Neural cell (in vitro differentiated cells): ENCODE measurements at regions not wholly inside any gene's neighbourhood (a gene's known extent, or its start where the extent isn't known, plus 50 kb on each side); places are given as distances from the start of the nearest gene placed in this dataset.

Experiments
- H2AFZ ChIP-seq: fragments of 200-600, 300-800 bp; sonication (generic), shearing (Covaris generic); 2 replicates; pipeline ENCODE4 v1.6.0; 2014; ENCODE audit warnings: low read depth, mild to moderate bottlenecking, antibody characterized with exemption, low read length, moderate library complexity
- H3F3A ChIP-seq: fragments of 200-600 bp; shearing (Covaris generic); 2 replicates; pipeline ENCODE4 v1.6.1; 2016; ENCODE audit warnings: mild to moderate bottlenecking, moderate library complexity, mixed read lengths, antibody characterized with exemption, low read length; ENCODE audit not compliant: insufficient read depth, poor library complexity, severe bottlenecking
- H3K27ac ChIP-seq: fragments of 200-600, 300-800 bp; sonication (generic), shearing (Covaris generic); 2 replicates; pipeline ENCODE4 v1.5.1; 2014; ENCODE audit warnings: mild to moderate bottlenecking, low read length, moderate library complexity
- H3K27me3 ChIP-seq: fragments of 300-800, 200-600 bp; sonication (generic), shearing (Covaris generic); 2 replicates; pipeline ENCODE4 v1.6.0; 2014; ENCODE audit warnings: mild to moderate bottlenecking, low read depth, low read length, moderate library complexity; ENCODE audit not compliant: insufficient read depth
- H3K36me3 ChIP-seq: fragments of 300-800, 200-600 bp; sonication (generic), shearing (Covaris generic); 2 replicates; pipeline ENCODE4 v1.5.1; 2014; ENCODE audit warnings: mild to moderate bottlenecking, antibody characterized with exemption, low read length, moderate library complexity; ENCODE audit not compliant: insufficient read depth
- H3K4me2 ChIP-seq: fragments of 300-800, 200-600 bp; sonication (generic), shearing (Covaris generic); 2 replicates; pipeline ENCODE4 v1.6.0; 2014; ENCODE audit warnings: mild to moderate bottlenecking, low read length
- H3K4me3 ChIP-seq: fragments of 300-800, 200-600 bp; sonication (generic), shearing (Covaris generic); 2 replicates; pipeline ENCODE4 v1.5.1; 2014; ENCODE audit warnings: mild to moderate bottlenecking, low read length, moderate library complexity
- H3K79me2 ChIP-seq: fragments of 200-600 bp; shearing (Covaris generic); replicated peaks from 2 replicates; pipeline ENCODE4 v1.6.0; 2014; ENCODE audit warnings: mild to moderate bottlenecking, low read length, moderate library complexity; ENCODE audit not compliant: insufficient read depth
- H3K9ac ChIP-seq: fragments of 300-800, 200-600 bp; sonication (generic), shearing (Covaris generic); 2 replicates; pipeline ENCODE4 v1.6.1; 2016; ENCODE audit warnings: mild to moderate bottlenecking, low read length, mixed read lengths
- H3K9me2 ChIP-seq: fragments of 200-600 bp; shearing (Covaris generic); 2 replicates; pipeline ENCODE4 v1.6.1; 2016; ENCODE audit warnings: mild to moderate bottlenecking, low read length, mixed read lengths; ENCODE audit not compliant: insufficient read depth
- H3K9me3 ChIP-seq: fragments of 200-600, 300-800 bp; sonication (generic), shearing (Covaris generic); 2 replicates; pipeline ENCODE4 v1.6.1; 2016; ENCODE audit warnings: mild to moderate bottlenecking, mixed run types, low read length, moderate library complexity, mixed read lengths
- H4K20me1 ChIP-seq: fragments of 200-600 bp; shearing (Covaris generic); 2 replicates; pipeline ENCODE4 v1.6.1; 2016; ENCODE audit warnings: mild to moderate bottlenecking, mixed run types; ENCODE audit not compliant: insufficient read depth
- EP300 ChIP-seq: fragments of 450-650 bp; conservative IDR thresholded peaks from 2 replicates; pipeline ENCODE4 v1.6.1; 2014; ENCODE audit warnings: antibody characterized with exemption, mild to moderate bottlenecking, moderate library complexity; ENCODE audit not compliant: poor library complexity, severe bottlenecking
- EZH2 ChIP-seq: fragments of 200-600, 300-800 bp; shearing (Covaris generic), sonication (generic); IDR thresholded peaks from 2 replicates; pipeline ENCODE4 v1.6.1; 2014; ENCODE audit warnings: antibody characterized with exemption, low read length, borderline replicate concordance, mild to moderate bottlenecking; ENCODE audit not compliant: insufficient read depth, poor library complexity, severe bottlenecking
- MXI1 ChIP-seq: fragments of 450-650 bp; conservative IDR thresholded peaks from 2 replicates; pipeline ENCODE4 v1.6.1; 2014; ENCODE audit warnings: antibody characterized with exemption, mild to moderate bottlenecking; ENCODE audit not compliant: poor library complexity, severe bottlenecking
- POLR2AphosphoS5 ChIP-seq: IDR thresholded peaks from 2 replicates; pipeline ENCODE4 v1.6.1; 2012
- RAD21 ChIP-seq: fragments of 450-650 bp; conservative IDR thresholded peaks from 2 replicates; pipeline ENCODE4 v1.6.1; 2014; ENCODE audit warnings: antibody characterized with exemption, mild to moderate bottlenecking, moderate library complexity
- SMC3 ChIP-seq: fragments of 450-650 bp; conservative IDR thresholded peaks from 2 replicates; pipeline ENCODE4 v1.6.1; 2014; ENCODE audit warnings: antibody characterized with exemption, mild to moderate bottlenecking, moderate library complexity; ENCODE audit not compliant: poor library complexity
- TAF1 ChIP-seq: IDR thresholded peaks from 2 replicates; pipeline ENCODE4 v1.6.1; 2012; ENCODE audit warnings: low read depth
- TF ChIP-seq, protein P1 (sequence below): IDR thresholded peaks from 2 replicates; pipeline ENCODE4 v1.6.1; 2012; ENCODE audit warnings: borderline replicate concordance
- TF ChIP-seq, protein P2 (sequence below): fragments of 450-650 bp; IDR thresholded peaks from 2 replicates; pipeline ENCODE4 v1.5.1; 2014; ENCODE audit warnings: antibody characterized with exemption, mild to moderate bottlenecking, moderate library complexity; ENCODE audit not compliant: poor library complexity, severe bottlenecking

DNA sequence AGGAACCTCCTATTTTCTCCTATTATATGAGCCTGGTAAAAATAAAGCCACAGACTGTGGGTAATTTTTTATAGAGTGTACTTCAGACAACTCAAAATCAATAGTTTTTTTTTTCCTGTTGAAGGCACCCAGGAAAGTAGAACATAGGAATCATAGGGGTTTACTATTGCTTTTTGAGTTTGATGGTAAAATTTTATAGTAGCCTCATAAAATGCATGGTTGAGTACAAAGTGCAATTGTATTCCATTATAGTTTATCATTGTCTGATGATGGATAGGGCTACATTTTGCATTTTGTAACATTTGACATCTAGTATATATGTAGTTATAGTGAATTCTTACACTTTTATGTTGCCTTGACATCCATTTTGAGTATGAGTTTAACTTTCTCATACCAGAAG, 455.0 kb downstream of the STIM2 start (continued):
- TF ChIP-seq, protein P1, sequence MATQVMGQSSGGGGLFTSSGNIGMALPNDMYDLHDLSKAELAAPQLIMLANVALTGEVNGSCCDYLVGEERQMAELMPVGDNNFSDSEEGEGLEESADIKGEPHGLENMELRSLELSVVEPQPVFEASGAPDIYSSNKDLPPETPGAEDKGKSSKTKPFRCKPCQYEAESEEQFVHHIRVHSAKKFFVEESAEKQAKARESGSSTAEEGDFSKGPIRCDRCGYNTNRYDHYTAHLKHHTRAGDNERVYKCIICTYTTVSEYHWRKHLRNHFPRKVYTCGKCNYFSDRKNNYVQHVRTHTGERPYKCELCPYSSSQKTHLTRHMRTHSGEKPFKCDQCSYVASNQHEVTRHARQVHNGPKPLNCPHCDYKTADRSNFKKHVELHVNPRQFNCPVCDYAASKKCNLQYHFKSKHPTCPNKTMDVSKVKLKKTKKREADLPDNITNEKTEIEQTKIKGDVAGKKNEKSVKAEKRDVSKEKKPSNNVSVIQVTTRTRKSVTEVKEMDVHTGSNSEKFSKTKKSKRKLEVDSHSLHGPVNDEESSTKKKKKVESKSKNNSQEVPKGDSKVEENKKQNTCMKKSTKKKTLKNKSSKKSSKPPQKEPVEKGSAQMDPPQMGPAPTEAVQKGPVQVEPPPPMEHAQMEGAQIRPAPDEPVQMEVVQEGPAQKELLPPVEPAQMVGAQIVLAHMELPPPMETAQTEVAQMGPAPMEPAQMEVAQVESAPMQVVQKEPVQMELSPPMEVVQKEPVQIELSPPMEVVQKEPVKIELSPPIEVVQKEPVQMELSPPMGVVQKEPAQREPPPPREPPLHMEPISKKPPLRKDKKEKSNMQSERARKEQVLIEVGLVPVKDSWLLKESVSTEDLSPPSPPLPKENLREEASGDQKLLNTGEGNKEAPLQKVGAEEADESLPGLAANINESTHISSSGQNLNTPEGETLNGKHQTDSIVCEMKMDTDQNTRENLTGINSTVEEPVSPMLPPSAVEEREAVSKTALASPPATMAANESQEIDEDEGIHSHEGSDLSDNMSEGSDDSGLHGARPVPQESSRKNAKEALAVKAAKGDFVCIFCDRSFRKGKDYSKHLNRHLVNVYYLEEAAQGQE, result no peak
- TF ChIP-seq MXI1 (no peak), POLR2AphosphoS5 (no peak)

- Histone ChIP-seq H3K36me3 (no peaks in the 10 kb centered on the region), H3K27me3 (no peaks in the 10 kb centered on the region), H4K20me1 (no peaks in the 10 kb centered on the region), H3K9me3 (no peaks in the 10 kb centered on the region), H3K4me2 (no peak overlapping the region), H3K9ac (no peak overlapping the region), H3K27ac (no peak overlapping the region), H3F3A (no peaks in the 10 kb centered on the region), H3K4me3 (no peak overlapping the region), H3K9me2 (no peaks in the 10 kb centered on the region), H3K79me2 (no peaks in the 10 kb centered on the region), H2AFZ (no peak overlapping the region)
- no peak for TF ChIP-seq TAF1
- no peak for TF ChIP-seq RAD21
- no peak for TF ChIP-seq POLR2AphosphoS5
- TF ChIP-seq EZH2, result no peak
- TF ChIP-seq, protein P2, sequence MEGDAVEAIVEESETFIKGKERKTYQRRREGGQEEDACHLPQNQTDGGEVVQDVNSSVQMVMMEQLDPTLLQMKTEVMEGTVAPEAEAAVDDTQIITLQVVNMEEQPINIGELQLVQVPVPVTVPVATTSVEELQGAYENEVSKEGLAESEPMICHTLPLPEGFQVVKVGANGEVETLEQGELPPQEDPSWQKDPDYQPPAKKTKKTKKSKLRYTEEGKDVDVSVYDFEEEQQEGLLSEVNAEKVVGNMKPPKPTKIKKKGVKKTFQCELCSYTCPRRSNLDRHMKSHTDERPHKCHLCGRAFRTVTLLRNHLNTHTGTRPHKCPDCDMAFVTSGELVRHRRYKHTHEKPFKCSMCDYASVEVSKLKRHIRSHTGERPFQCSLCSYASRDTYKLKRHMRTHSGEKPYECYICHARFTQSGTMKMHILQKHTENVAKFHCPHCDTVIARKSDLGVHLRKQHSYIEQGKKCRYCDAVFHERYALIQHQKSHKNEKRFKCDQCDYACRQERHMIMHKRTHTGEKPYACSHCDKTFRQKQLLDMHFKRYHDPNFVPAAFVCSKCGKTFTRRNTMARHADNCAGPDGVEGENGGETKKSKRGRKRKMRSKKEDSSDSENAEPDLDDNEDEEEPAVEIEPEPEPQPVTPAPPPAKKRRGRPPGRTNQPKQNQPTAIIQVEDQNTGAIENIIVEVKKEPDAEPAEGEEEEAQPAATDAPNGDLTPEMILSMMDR, result no peak
Observed at GRCh38 chr4:27316176-27316575, 455.5 kb downstream of the STIM2 start.

GRCh38 chr4:27318740-27319139, 458.1 kb downstream of the STIM2 start:
- no peak overlapping the region for H3K4me3 ChIP-seq
- H3K79me2 ChIP-seq, result no peaks in the 10 kb centered on the region
- no peak overlapping the region for H2AFZ ChIP-seq
- H3K4me2 ChIP-seq, result no peak overlapping the region
- no peaks in the 10 kb centered on the region for H3K9me2 ChIP-seq
- H3K9me3 ChIP-seq, result no peaks in the 10 kb centered on the region
- TF ChIP-seq, protein P1, result no peak
- no peak for TF ChIP-seq EZH2
- no peak for TF ChIP-seq TAF1
- TF ChIP-seq EP300, result no peak
- TF ChIP-seq MXI1, result no peak
- TF ChIP-seq RAD21, result peak; percentile 50
- TF ChIP-seq, protein P2, result peak; percentile 42
- no peak for TF ChIP-seq POLR2AphosphoS5
- peak; percentile 60 for TF ChIP-seq SMC3
- H3F3A ChIP-seq, result no peaks in the 10 kb centered on the region
- no peak overlapping the region for H3K9ac ChIP-seq
- no peaks in the 10 kb centered on the region for H4K20me1 ChIP-seq
- H3K27me3 ChIP-seq, result no peaks in the 10 kb centered on the region
- H3K27ac ChIP-seq, result no peak overlapping the region
- no peaks in the 10 kb centered on the region for H3K36me3 ChIP-seq
